Epithelial cell of proximal tubule (primary cell): ENCODE measurements at regions not wholly inside any gene's neighbourhood (a gene's known extent, or its start where the extent isn't known, plus 50 kb on each side); places are given as distances from the start of the nearest gene placed in this dataset.
A peak's percentile ranks its signal among the peaks of the same experiment; 100 is the strongest.

Experiments
- DNase-seq: peaks from one replicate; pipeline ENCODE4 v3.0.0-alpha.2; 2011; ENCODE audit warnings: low read depth
- H3K4me3 ChIP-seq: 2 replicates; pipeline ENCODE4 v1.5.1; 2011; ENCODE audit warnings: low read depth, mild to moderate bottlenecking, low read length
- TF ChIP-seq, protein P1 (sequence below): conservative IDR thresholded peaks from 2 replicates; pipeline ENCODE4 v1.5.1; 2012; ENCODE audit warnings: low read depth, mild to moderate bottlenecking, low read length

GRCh38 chrX:40996886-40997530 is 88.2 kb upstream of the USP9X start:
- DNase-seq = no peak
- H3K4me3 ChIP-seq = no peak overlapping the region
- TF ChIP-seq, protein P1, sequence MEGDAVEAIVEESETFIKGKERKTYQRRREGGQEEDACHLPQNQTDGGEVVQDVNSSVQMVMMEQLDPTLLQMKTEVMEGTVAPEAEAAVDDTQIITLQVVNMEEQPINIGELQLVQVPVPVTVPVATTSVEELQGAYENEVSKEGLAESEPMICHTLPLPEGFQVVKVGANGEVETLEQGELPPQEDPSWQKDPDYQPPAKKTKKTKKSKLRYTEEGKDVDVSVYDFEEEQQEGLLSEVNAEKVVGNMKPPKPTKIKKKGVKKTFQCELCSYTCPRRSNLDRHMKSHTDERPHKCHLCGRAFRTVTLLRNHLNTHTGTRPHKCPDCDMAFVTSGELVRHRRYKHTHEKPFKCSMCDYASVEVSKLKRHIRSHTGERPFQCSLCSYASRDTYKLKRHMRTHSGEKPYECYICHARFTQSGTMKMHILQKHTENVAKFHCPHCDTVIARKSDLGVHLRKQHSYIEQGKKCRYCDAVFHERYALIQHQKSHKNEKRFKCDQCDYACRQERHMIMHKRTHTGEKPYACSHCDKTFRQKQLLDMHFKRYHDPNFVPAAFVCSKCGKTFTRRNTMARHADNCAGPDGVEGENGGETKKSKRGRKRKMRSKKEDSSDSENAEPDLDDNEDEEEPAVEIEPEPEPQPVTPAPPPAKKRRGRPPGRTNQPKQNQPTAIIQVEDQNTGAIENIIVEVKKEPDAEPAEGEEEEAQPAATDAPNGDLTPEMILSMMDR = no peak

DNA sequence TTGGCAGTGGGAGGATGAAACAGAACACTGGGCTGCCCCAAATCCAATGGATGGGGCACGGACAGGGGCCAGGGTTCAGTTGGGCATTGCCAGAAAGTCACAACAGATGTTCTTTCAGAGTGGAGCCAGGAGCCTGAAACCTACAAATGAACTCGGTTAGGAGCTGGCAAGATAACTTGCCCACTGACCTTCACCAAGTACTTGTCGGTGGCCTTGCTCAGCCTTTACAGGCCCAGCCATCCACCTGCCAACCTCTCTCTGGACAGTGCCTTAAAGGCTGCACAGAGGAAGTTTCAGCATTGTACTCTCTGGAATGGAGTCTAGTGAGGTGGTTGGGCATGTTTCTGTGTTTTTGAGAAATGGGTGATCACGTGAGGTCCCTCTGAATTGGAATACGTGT is 87.1 kb upstream of the USP9X start:
- no peak for DNase-seq
- no peak overlapping the region for H3K4me3 ChIP-seq
- TF ChIP-seq, protein P1 = no peak

- no peak for DNase-seq
- no peak overlapping the region for H3K4me3 ChIP-seq
- TF ChIP-seq, protein P1 = no peak
Measured at GRCh38 chrX:41001327-41001726, 83.9 kb upstream of the USP9X start.

DNA sequence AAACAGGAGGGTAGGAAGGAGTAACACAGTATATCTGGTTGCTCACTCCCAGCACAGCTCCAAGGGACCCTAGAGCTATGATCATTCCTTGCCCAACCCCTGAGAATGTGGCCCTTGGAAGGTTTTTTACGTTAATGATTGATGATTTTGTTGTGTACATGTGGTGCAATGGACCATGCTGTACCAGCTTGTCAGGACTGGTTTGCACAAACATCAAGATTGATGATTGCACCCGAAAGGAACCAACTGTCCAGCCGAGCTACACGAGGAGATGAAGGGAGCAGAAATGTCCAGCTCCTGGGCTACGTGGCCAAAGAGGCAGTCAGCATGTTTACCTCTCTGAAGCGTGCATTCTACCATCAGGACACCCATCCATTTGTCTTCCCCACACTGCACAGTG is 83.2 kb upstream of the USP9X start:
- TF ChIP-seq, protein P1 = no peak
- H3K4me3 ChIP-seq = peak overlapping the region; percentile 16
- DNase-seq = peak; percentile 81

- no peak overlapping the region for H3K4me3 ChIP-seq
- no peak for DNase-seq
- TF ChIP-seq, protein P1 = no peak
Measured at GRCh38 chrX:41003506-41004270, 81.6 kb upstream of the USP9X start.

GRCh38 chrX:41005445-41005992 is 79.7 kb upstream of the USP9X start:
- no peak for DNase-seq
- no peak overlapping the region for H3K4me3 ChIP-seq
- TF ChIP-seq, protein P1 = no peak
